MG63 (cell line): ENCODE measurements at regions not wholly inside any gene's neighbourhood (a gene's known extent, or its start where the extent isn't known, plus 50 kb on each side); places are given as distances from the start of the nearest gene placed in this dataset.

Experiments used
- DNase-seq: peaks from one replicate; pipeline ENCODE4 v3.0.0-alpha.2; 2020
- H3K27me3 ChIP-seq: fragments of 250-450 bp; sonication (Bioruptor Pico); 2 replicates; pipeline ENCODE4 v1.5.1; 2020; ENCODE audit warnings: mild to moderate bottlenecking, moderate library complexity
- H3K36me3 ChIP-seq: fragments of 250-450 bp; sonication (Bioruptor Pico); 2 replicates; pipeline ENCODE4 v1.5.1; 2020; ENCODE audit warnings: mild to moderate bottlenecking, moderate library complexity
- H3K4me3 ChIP-seq: fragments of 250-450 bp; sonication (Bioruptor Pico); 2 replicates; pipeline ENCODE4 v1.5.1; 2020; ENCODE audit warnings: mild to moderate bottlenecking, moderate library complexity
- H3K9me3 ChIP-seq: fragments of 250-450 bp; sonication (Bioruptor Pico); 2 replicates; pipeline ENCODE4 v1.5.1; 2020; ENCODE audit warnings: mild to moderate bottlenecking, moderate library complexity

- H3K4me3 ChIP-seq = no peak overlapping the region
- H3K27me3 ChIP-seq = no peaks in the 10 kb centered on the region
- H3K36me3 ChIP-seq = no peaks in the 10 kb centered on the region
- DNase-seq = no peak
- H3K9me3 ChIP-seq = no peaks in the 10 kb centered on the region
These were observed 1066.9 kb downstream of the TSN start for GRCh38 chr2:122822319-122822718.

DNA sequence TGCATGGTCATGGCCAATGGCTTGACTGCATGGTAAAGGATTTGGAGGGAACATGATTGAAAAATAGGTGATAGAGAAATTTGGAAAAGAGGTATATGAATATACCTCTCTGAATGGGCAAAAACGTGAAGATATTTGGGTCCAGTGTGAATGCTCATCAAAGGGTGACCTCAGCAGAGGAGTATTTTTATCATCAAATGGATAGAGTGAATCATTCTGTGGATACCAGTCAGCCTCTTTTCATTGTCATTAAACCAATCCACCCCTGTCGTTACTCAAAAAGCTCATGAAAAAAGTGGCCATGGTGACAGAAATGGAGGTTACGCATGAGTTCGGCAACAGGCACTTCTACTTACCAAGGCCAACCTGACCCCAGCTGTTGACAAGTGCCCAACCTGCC is 1074.7 kb downstream of the TSN start:
- no peaks in the 10 kb centered on the region for H3K9me3 ChIP-seq
- H3K36me3 ChIP-seq = no peaks in the 10 kb centered on the region
- DNase-seq = no peak

GRCh38 chr2:122831649-122832048 is 1076.2 kb downstream of the TSN start:
- Histone ChIP-seq H3K9me3 (no peaks in the 10 kb centered on the region), H3K27me3 (no peaks in the 10 kb centered on the region), H3K4me3 (no peak overlapping the region), H3K36me3 (no peaks in the 10 kb centered on the region)
- DNase-seq = no peak

More for the DNA sequence above, 1074.7 kb downstream of the TSN start:
- Histone ChIP-seq H3K4me3 (no peak overlapping the region), H3K27me3 (no peaks in the 10 kb centered on the region)

DNA sequence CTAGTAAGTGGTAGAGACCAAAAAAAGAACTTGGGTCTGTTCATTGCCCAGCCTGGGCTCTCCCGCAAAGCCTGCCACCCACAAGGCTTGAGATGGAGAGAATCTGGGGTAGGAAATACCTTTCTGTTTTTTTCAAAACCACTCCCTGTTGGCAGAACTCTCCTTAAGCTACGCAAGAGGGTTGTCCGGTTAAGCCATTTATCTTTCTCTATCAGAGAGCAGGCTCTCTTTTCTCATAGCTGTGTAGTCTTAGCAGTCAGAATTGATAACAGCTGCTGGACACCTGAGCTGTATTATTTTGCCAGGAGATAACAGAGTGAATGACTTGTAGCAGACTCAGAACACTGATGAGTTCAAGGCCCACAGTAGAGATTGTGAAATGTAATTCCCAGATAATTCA is 1088.1 kb downstream of the TSN start:
- no peak for DNase-seq
- H3K36me3 ChIP-seq = no peaks in the 10 kb centered on the region
- H3K9me3 ChIP-seq = no peaks in the 10 kb centered on the region
- H3K4me3 ChIP-seq = no peak overlapping the region
- H3K27me3 ChIP-seq = no peaks in the 10 kb centered on the region

GRCh38 chr2:122851161-122851560 is 1095.7 kb downstream of the TSN start:
- no peaks in the 10 kb centered on the region for H3K9me3 ChIP-seq
- DNase-seq = no peak

GRCh38 chr2:122851972-122852531 is 1096.6 kb downstream of the TSN start:
- H3K27me3 ChIP-seq = no peaks in the 10 kb centered on the region
- DNase-seq = peak; percentile 23
- H3K4me3 ChIP-seq = no peak overlapping the region; the same call in 1 of the 2 replicates
- no peaks in the 10 kb centered on the region for H3K9me3 ChIP-seq
- no peaks in the 10 kb centered on the region for H3K36me3 ChIP-seq

More at GRCh38 chr2:122851161-122851560, 1095.7 kb downstream of the TSN start:
- Histone ChIP-seq H3K36me3 (no peaks in the 10 kb centered on the region), H3K27me3 (no peaks in the 10 kb centered on the region), H3K4me3 (no peak overlapping the region)

DNA sequence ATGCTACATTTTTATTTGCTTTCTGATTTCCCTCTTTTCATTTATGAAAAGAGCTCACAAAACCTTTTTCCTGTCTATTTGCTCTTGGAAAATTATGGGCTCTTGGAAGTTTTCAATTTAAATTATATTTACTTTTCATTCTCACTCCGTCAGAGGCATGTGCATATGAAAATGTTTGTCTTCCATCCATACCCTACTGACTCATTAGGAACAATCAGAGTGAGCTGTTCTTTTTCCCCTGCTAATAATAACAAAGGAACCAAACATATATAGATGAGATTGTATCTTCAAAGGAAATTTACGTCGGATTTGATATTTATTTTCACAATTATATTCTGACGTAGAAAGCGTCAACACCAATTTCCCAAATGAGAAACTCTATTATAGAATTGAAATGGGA is 1101.2 kb downstream of the TSN start:
- Histone ChIP-seq H3K36me3 (no peaks in the 10 kb centered on the region), H3K4me3 (no peak overlapping the region), H3K9me3 (no peaks in the 10 kb centered on the region), H3K27me3 (no peaks in the 10 kb centered on the region)
- DNase-seq = no peak

GRCh38 chr2:122858075-122858702 is 1102.7 kb downstream of the TSN start:
- H3K36me3 ChIP-seq = no peaks in the 10 kb centered on the region
- no peaks in the 10 kb centered on the region for H3K9me3 ChIP-seq
- no peak overlapping the region for H3K4me3 ChIP-seq
- no peak for DNase-seq
- H3K27me3 ChIP-seq = no peaks in the 10 kb centered on the region

DNA sequence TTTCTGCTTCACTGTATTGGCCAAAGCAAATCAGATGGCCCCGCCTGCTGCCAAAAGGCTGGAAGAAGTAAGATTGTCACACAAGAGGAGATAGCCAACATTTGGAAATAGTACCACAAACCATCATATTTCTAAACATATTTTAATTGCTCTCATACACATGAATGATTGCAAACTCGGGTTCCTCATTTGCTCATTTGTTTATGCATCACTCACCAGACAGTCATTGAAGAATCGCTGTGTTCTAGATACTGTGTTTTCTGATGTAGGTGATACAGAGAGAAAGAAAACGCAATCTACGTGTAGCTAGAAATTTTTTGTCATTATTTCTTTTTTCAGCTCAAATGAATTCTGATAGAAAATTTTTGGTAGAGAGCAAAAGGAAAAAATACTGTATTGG is 1103.4 kb downstream of the TSN start:
- DNase-seq = no peak
- H3K4me3 ChIP-seq = no peak overlapping the region
- H3K27me3 ChIP-seq = no peaks in the 10 kb centered on the region
- H3K36me3 ChIP-seq = no peaks in the 10 kb centered on the region
- H3K9me3 ChIP-seq = no peaks in the 10 kb centered on the region

DNA sequence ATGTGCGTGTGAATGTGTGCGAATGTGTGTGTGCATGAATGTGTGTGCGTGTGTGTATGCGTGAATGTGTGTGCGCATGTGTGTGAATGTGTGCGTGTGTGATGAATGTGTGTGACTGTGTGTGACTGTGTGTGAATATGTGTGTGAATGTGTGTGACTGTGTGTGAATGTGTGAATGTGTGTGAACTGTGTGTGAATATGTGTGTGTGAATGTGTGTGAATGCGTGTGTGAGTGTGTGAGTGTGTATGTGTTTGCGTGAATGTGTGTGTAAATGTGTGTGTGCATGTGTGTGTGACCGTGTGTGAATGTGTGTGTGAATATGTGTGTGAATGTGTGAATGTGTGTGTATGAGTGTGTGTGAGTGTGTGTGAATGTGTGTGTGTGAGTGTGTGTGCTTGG is 1103.8 kb downstream of the TSN start:
- no peaks in the 10 kb centered on the region for H3K9me3 ChIP-seq
- H3K4me3 ChIP-seq = no peak overlapping the region
- H3K36me3 ChIP-seq = no peaks in the 10 kb centered on the region
- no peaks in the 10 kb centered on the region for H3K27me3 ChIP-seq
- no peak for DNase-seq

DNA sequence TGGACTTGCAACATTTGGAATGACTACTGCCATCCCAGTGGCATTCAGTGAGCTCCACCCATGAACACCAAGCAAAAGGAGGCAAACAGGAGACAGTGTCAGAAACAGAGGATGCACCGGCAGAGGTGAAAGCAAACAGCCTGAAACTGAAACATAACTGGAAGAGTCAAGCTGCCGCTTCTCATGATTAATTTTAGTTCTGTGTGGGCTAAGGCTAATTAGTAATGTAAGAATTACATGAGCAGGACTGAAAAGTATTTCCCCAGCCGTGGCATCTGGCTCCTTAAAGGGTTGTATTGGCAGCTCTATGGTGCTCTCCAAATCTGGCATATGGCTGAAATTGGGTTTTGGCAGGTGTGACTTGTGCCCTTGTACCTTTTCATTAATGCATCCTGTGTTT is 1108.1 kb downstream of the TSN start:
- no peak for DNase-seq
- Histone ChIP-seq H3K4me3 (no peak overlapping the region), H3K36me3 (no peaks in the 10 kb centered on the region), H3K9me3 (no peaks in the 10 kb centered on the region), H3K27me3 (no peaks in the 10 kb centered on the region)

GRCh38 chr2:122864728-122865127 is 1109.3 kb downstream of the TSN start:
- H3K4me3 ChIP-seq = no peak overlapping the region
- no peak for DNase-seq
- H3K27me3 ChIP-seq = no peaks in the 10 kb centered on the region
- no peaks in the 10 kb centered on the region for H3K9me3 ChIP-seq
- no peaks in the 10 kb centered on the region for H3K36me3 ChIP-seq

DNA sequence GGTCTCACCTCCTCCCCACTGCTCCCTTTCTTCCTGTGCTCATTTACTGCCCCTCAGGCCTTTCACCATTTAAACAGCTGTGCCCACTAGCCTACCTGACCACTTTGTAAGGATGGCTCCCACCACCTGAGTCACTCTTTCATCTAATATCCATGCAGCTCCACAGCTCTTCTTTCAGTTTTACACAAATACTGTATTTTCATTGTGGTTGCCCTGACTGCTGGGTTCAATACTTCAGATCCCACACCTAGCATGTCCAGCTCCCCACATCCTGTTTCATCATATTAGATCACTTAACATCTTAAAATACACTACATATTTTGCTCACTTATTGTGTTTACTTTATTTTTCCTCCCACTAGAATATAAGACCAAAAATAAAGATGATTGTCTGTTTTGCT is 1110.6 kb downstream of the TSN start:
- Histone ChIP-seq H3K9me3 (no peaks in the 10 kb centered on the region), H3K27me3 (no peaks in the 10 kb centered on the region), H3K4me3 (no peak overlapping the region), H3K36me3 (no peaks in the 10 kb centered on the region)
- no peak for DNase-seq

GRCh38 chr2:122867941-122868340 is 1112.5 kb downstream of the TSN start:
- Histone ChIP-seq H3K36me3 (no peaks in the 10 kb centered on the region), H3K9me3 (no peaks in the 10 kb centered on the region), H3K27me3 (no peaks in the 10 kb centered on the region), H3K4me3 (no peak overlapping the region)
- DNase-seq = no peak

DNA sequence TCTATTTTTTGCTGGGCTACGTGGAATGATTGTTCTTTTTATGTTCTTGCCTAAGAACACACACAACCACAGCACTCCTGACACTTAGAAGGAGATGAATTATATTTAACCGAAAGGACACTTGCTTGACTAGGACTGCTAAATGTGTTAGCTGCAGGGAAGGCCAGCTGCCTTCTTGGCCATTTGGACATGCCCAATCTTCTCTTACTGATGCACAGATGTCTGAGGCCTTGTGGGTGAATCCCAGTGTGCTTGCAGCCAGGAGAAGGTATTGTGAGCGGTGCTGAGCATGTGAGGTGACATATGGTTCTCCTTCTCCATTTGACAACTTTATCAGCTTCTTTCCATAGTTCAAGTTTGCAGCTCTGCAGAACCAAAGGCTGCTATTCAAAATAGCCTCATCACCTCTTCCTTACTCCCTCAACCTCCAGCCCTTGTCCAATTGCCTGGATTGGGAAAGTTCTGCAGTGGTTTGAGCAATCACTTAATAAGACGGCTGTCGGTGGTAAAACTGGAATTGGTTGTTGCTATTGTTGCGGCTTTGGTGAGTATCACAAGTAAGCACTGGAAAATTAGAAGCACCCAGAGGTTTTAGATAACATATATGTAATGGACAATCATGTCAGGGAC is 1113.3 kb downstream of the TSN start:
- no peak for DNase-seq
- Histone ChIP-seq H3K36me3 (no peaks in the 10 kb centered on the region), H3K4me3 (no peak overlapping the region), H3K27me3 (no peaks in the 10 kb centered on the region), H3K9me3 (no peaks in the 10 kb centered on the region)

DNA sequence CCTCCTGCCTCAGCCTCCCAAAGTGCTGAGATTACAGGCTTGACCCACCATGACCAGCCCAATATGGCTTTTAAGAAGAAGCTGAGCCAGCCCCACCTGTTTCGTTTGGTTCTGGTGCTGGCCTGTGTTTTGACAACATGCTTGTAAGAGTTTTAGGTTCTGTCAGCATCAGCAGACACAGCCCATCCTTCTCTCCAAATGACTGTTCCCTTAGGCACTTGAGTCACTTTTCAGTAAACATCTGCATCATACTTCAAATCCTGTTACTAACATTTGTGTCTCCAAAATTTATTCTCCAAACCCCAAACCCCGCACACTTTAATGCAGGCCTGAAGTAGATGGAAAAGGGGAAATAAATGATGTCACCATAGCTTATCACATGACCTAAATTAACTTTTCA is 1118.5 kb downstream of the TSN start:
- DNase-seq = no peak
- Histone ChIP-seq H3K9me3 (no peaks in the 10 kb centered on the region), H3K36me3 (no peaks in the 10 kb centered on the region), H3K4me3 (no peak overlapping the region), H3K27me3 (no peaks in the 10 kb centered on the region)

DNA sequence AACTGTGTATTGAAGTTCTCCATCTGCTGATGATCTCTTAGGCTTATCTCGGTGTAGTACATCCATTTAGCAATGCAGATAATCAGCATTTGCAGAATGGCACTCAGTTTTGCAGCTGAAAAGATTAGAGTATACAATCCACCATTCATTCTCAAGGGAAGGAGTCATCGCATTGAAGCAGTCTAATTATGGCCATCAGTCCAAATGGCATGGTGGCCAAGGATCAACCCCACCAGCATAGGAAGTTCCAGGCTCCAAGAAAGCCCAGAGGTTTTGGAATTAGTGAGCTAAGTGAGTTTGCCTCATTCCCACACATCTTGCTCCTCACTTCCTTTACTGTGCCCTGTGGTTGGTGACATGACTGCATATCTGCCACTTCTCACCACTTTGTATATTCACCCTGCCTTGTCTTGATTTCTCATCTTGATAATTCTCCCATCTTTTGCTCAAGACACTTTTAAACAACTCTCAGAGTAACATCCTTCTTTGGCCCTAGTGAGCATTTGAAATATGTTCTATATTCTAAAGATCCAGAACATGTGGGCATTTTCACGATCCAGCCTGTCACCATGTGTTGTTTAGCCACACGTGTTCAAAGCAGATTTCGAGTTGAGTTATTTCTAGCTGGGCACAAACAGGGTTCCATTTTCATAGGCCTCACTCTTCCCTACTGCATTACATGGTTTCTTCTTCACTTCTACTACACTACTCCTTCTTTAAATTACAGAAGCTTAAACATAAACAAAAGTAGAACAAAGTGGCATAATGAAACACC is 1119.8 kb downstream of the TSN start:
- no peaks in the 10 kb centered on the region for H3K27me3 ChIP-seq
- no peak overlapping the region for H3K4me3 ChIP-seq
- no peaks in the 10 kb centered on the region for H3K9me3 ChIP-seq
- no peaks in the 10 kb centered on the region for H3K36me3 ChIP-seq
- no peak for DNase-seq
